GM18867 (cell line): ENCODE measurements at regions not wholly inside any gene's neighbourhood (a gene's known extent, or its start where the extent isn't known, plus 50 kb on each side); places are given as distances from the start of the nearest gene placed in this dataset.

Experiments used
- ATAC-seq: cut with Tn5 transposase; IDR thresholded peaks from one replicate; pipeline ENCODE4 v1.9.1; 2021; ENCODE audit warnings: mild to moderate bottlenecking, moderate library complexity; ENCODE audit not compliant: unreplicated experiment

- no peak for ATAC-seq
Observed at GRCh38 chr5:34501840-34502239, 154.3 kb upstream of the RAI14 start.

DNA sequence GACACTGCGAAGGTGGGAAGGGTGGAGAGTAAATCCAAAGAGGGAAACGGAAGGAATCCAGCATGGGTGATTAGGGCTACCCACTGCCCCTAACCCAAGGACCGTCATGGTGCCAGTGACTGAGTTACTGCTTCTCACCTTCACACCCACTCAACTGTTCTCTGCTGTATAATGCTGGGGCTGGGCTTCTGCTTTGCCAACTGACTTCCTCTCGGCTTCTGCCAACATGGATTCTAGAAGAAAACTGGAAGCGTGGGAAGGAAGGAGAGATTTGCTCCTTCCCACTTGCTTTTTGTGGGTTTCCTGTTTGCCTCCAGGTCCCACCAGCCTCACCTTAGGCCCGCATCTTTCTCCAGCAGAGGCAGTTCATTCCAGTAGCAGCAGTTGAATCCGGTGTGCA lies 153.5 kb upstream of the RAI14 start:
- no peak for ATAC-seq

DNA sequence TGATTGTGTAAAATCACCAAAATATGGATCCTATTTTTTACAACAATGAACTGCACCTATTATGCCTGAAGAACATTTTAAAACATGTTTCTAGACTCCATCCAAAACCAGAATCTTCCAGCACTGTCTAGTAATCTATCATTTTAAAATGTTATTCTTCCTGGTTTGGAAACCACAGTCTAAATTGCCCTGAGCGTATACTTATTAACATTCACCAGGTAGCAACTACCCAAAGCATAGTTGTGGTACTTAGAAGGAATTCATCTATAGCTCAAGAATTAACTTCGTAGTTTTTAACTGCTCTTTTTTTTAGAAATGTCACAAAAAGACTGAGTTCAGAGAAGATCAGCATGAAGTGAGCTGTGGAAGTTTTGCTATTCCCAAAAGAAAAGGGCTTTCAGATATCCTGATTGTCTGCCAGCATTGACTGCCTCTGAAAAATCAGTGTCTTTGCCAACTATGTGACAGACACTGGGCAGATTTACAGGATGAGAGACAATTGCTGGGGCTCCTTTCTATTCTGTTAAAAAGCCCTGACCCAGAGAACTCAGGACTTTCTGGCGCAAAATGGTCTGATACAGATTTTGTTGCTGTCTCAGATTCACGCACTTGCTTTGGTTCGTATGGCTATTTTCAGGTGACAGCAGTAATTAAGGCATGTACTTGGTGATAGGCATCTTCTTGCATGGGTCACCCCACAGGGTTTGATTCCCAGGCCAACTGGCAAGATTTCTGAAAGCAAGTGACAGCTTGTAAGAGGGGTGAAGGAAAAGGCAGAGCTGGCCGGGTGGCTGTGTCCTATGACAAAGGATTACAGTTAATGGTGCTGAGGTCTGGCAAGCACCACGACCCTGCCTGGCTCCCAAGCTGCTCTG lies 152.5 kb upstream of the RAI14 start:
- ATAC-seq = no peak

- ATAC-seq = no peak
Observed at GRCh38 chr5:34504967-34505366, 151.2 kb upstream of the RAI14 start.

GRCh38 chr5:34505731-34506130 lies 150.4 kb upstream of the RAI14 start:
- no peak for ATAC-seq

- no peak for ATAC-seq
Observed at GRCh38 chr5:34507933-34508332, 148.2 kb upstream of the RAI14 start.

GRCh38 chr5:34509392-34509791 lies 146.7 kb upstream of the RAI14 start:
- no peak for ATAC-seq

- ATAC-seq = no peak
Observed at GRCh38 chr5:34510002-34510401, 146.1 kb upstream of the RAI14 start.

DNA sequence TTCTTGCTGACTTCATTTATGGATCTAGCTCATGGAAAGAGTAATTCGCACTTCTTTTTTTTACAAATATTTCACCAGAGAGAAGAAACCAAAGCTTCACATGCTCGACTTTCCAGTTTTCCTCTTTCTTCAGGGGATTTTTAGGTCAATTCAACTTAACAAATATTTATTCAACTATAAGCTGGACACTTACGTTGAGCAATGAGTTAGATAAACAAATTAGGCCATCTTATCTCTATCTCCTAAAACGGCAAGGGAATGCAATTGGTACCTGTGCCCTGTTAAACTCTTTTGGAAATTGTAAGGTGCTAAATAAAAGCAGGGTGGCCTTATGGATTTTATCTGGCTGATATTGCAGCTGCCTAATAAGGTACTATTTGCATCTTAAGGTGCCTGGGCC lies 145.1 kb upstream of the RAI14 start:
- no peak for ATAC-seq

DNA sequence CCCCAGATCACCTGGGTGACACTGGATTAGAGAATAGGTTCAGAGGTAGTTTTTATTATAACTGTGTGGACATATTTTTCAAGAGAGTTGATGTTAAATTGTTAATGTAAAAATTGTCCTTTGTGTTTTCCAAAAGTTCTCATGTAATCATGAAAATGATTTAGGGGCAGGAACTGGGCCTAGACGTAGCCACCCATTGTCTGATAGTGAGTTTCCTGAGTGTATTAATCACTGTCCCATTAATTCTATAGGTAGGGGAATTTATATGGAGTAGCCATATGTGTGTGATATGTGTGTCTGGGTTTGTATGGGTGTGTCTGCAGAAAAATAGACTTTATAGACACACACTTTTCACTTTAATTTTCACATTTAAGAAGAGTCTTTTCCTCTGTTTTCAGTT lies 144.6 kb upstream of the RAI14 start:
- ATAC-seq = no peak

- ATAC-seq = no peak
Observed at GRCh38 chr5:34511915-34512314, 144.2 kb upstream of the RAI14 start.

- ATAC-seq = no peak
Observed at GRCh38 chr5:34516166-34516565, 140.0 kb upstream of the RAI14 start.

DNA sequence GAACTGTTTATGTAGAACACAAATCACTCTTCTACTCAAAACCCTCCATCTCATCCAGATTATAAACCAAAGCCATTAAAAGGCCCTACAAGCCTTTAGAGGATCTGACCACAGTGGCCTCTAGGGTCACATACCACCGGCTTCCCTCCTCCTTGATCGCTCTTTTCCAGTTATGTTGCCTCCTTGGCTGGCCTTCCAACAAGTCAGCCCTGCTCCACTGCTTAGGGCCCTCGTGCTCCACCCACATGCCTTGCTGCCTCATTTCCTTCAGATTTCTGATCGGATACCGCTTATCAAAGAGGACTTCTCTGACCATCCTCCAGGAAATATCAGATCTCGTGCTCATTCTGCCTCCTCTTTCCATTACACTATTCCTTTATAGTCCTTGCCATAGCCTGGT lies 139.4 kb upstream of the RAI14 start:
- ATAC-seq = no peak

DNA sequence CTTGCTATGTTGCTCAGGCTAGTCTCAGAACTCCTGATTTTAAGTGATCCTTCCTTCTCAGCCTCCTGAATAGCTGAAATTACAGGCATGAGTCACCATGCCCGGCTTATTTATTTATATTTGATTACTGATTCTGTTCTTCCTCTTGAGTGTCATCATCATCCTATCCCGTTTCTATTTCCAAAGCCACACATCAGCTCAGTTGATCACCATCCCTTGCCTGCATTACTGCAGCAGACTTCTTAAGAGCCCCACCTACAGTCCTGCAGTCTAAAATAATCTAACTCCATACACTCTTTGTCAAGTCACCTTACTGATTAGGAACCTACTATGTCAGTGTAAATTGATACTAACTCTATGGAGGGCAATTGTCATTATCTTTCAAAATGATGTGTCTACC lies 138.9 kb upstream of the RAI14 start:
- no peak for ATAC-seq

GRCh38 chr5:34519489-34520220 lies 136.5 kb upstream of the RAI14 start:
- no peak for ATAC-seq

- no peak for ATAC-seq
Observed at GRCh38 chr5:34521628-34522290, 134.4 kb upstream of the RAI14 start.

DNA sequence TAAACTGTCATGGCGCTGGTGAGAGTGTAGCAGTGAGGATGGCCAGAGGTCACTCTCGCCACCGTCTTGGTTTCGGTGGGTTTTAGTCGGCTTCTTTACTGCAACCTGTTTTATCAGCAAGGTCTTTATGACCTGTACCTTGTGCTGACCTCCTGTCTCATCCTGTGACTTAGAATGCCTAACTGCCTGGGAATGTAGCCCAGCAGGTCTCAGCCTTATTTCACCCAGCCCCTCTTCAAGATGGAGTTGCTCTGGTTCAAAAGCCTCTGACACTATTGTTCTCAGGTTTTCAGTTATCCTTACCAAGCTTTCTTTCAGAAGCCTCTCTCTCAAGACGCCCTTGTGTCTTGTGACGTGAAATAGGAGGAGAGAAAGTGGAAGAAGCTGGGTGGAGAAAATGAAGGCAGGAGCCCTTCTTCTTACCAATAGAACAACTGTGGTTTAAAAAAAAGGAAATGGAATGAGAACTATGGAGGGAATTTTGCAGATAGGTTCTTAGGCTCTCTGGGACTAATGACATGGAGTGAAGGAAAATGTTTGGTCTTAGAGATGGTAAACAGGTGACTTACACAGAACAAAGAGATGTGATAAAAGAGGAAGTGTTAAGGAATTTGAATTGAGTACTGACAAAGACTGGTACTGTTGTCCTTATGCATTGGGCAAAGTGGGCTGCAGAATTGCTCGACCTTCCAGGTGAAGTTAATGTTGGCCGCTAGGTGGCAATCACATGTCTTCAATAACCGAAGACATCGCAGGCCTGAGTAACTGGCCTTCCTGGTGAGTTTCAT lies 133.3 kb upstream of the RAI14 start:
- ATAC-seq = peak; percentile 88

DNA sequence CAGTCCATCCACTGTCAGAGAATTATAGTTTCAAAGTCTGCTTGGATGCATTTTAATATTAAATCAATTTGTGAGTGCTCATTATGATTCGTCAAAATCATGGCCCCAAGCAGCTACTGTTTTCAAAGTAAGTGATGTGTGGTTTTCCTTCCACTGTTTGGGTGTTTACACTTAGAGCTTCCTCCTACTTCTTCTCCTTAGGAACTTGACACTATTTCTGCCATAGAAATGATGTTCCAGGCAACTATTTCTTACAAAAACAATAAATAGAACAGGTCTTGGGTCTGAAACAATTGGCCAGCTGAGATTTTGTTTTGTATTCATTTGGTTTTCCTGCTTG lies 132.8 kb upstream of the RAI14 start:
- ATAC-seq = peak; percentile 24

DNA sequence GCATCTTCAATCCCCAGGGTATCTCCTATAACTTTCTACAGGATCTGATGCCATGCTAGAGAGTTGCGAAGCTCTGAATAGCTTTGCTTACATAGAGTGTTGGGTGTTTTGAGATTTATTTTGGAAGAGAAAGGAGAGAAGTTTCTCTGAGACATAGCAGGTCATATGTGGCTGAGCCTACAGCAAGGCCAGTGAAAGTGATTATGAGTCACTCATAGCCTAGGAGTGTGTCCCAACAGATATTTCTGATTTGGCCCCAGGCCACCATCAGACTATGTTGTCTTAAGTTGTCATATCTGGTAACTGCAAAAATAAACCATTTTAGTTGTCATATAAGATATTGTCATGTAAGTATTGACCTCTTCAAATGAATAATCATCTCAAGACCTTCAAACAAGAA lies 132.0 kb upstream of the RAI14 start:
- no peak for ATAC-seq

DNA sequence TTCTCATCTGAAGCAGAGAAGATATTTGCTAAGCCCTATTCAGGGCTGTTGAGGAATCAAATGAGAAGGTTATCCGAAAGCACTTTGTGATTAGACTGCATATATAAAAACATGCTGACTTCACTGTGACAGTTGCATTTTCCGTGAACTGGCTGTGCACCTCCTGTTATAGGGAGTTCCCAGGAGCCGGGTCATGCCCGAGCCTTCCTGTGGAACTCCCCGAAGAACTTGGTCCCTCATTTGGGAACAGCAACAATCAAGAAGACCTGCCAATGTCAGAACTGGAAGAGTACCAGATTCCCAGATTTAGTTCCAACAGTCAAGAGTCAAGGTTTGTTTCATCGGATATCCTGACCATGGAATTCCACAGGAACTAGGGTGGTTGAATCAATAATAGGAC lies 130.4 kb upstream of the RAI14 start:
- no peak for ATAC-seq

DNA sequence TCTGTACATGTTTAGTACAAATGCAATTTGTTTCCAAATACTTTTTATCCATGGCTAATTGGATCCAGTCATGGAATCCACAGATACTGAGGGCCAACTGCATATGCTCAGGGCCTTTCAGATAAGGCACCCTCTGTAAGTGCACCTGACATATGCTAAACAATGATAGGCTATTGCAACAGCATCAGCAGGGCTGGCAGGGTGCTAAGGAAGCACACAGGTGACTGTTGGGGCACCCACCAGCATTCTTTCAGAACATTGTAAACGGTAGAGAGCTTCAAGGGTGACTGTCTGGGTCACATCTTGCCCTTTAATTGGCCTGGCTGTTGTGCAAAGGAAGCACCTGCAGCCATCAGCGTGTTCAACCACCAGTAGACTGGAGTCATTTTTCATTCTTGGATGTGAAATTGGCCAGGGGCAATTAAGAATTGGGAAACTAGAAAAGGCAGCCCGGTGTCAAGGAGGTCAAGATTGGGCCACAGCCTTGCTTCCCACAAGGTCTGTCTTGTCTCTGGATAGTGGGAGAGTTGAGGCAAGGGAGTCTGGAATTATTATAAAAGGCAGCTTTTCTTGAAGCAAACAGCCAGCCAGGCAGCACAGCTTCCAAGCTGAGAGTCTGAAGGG lies 129.3 kb upstream of the RAI14 start:
- ATAC-seq = no peak
